GM12891 (cell line): ENCODE measurements at regions not wholly inside any gene's neighbourhood (a gene's known extent, or its start where the extent isn't known, plus 50 kb on each side); places are given as distances from the start of the nearest gene placed in this dataset.

Experiments
- DNase-seq: peaks from one replicate; pipeline ENCODE4 v3.0.0; 2011; ENCODE audit warnings: low spot score; ENCODE audit not compliant: insufficient read length
- FAIRE-seq: peaks from 2 replicates; lab custom pipeline; 2011; peaks lifted over from hg19 to GRCh38; lab: Jason Lieb, UNC
- PAX5 ChIP-seq: IDR thresholded peaks from 2 replicates; pipeline ENCODE4 v1.6.1; 2011; ENCODE audit warnings: low read length, moderate library complexity, mild to moderate bottlenecking; ENCODE audit not compliant: insufficient read depth, severe bottlenecking
- POLR2A ChIP-seq: IDR thresholded peaks from 2 replicates; pipeline ENCODE4 v1.6.1; 2011; ENCODE audit warnings: low read depth, low read length, control low read depth
- POLR2AphosphoS5 ChIP-seq: IDR thresholded peaks from 2 replicates; pipeline ENCODE4 v1.6.1; 2011; ENCODE audit warnings: low read depth, low read length, control low read depth
- POU2F2 ChIP-seq: IDR thresholded peaks from 2 replicates; pipeline ENCODE4 v1.6.1; 2011; ENCODE audit warnings: low read depth, mild to moderate bottlenecking, control low read depth, low read length, moderate library complexity
- SPI1 ChIP-seq: IDR thresholded peaks from 2 replicates; pipeline ENCODE4 v1.6.1; 2011; ENCODE audit warnings: low read depth, low read length, control low read depth
- TAF1 ChIP-seq: IDR thresholded peaks from 2 replicates; pipeline ENCODE4 v1.6.1; 2011; ENCODE audit warnings: low read depth, low read length, control low read depth

- TF ChIP-seq PAX5 (no peak), TAF1 (no peak), SPI1 (no peak), POLR2AphosphoS5 (no peak), POU2F2 (no peak), POLR2A (no peak)
- no peak for DNase-seq
- FAIRE-seq: no peak
Measured at GRCh38 chr13:30037306-30037705, 186.9 kb upstream of the UBL3 start.

- FAIRE-seq: no peak
- DNase-seq: no peak
- no peak for TF ChIP-seq TAF1
- no peak for TF ChIP-seq POU2F2
- no peak for TF ChIP-seq SPI1
- TF ChIP-seq POLR2AphosphoS5: no peak
- no peak for TF ChIP-seq POLR2A
- no peak for TF ChIP-seq PAX5
Measured at GRCh38 chr13:30034458-30034795, 184.0 kb upstream of the UBL3 start.

- DNase-seq (no peak), FAIRE-seq (no peak)
- TF ChIP-seq POLR2AphosphoS5 (no peak), PAX5 (no peak), POU2F2 (no peak), TAF1 (no peak), POLR2A (no peak), SPI1 (no peak)
Measured at GRCh38 chr13:30033681-30034457, 183.5 kb upstream of the UBL3 start.

GRCh38 chr13:30032263-30032662, 181.8 kb upstream of the UBL3 start:
- no peak for TF ChIP-seq TAF1
- no peak for TF ChIP-seq SPI1
- no peak for TF ChIP-seq POLR2AphosphoS5
- no peak for TF ChIP-seq PAX5
- TF ChIP-seq POLR2A: no peak
- no peak for TF ChIP-seq POU2F2
- DNase-seq: no peak
- FAIRE-seq: no peak

DNA sequence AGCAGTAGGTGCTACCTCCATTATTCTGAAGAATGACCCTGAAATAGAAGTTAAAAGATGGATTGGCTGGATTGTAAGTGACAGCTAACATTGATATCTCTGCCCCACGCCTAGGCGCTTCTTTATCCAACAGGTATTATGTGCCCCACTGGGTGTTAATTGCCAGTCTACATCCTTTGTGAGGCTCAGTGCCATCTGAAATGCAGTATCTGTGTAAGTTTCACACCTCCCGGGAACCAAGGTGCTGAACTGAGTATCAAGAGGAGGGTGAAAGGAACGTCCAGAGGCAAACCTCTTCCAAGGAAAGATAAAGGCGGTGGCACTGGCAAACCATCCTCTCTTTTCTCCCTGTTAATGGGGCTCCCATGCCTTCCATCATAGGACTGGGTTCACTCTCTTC, 181.1 kb upstream of the UBL3 start:
- DNase-seq (no peak), FAIRE-seq (no peak)
- no peak for TF ChIP-seq POLR2A
- no peak for TF ChIP-seq POLR2AphosphoS5
- no peak for TF ChIP-seq SPI1
- TF ChIP-seq TAF1: no peak
- TF ChIP-seq PAX5: no peak
- no peak for TF ChIP-seq POU2F2

DNA sequence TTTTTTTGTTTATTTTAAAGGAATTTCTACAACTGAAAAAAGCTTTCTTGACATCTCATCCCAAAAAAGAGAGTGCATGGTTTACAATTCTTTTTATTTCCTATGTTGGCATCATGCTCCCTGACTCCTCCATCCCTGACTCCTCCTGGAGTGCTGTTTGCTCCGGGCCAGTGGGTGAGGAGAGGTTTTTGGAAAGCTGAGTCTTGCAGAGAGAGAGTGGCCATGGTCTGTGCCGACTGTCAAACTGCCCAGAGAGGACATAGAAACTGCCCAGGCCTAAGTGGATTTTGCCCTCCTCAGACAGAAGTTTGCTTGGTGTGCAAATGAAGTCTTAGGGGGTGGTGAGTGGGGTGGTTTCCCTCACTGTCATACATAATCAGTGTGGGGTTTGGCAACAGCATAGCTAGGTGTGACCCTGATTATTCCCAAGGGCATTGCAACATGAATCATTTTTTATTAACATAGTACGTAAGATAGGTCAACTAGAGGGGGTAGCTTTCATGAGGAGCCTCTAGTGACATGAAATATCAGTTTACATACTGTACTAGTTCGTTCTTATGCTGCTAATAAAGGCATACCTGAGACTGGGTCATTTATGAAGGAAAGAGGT, 179.8 kb upstream of the UBL3 start:
- FAIRE-seq: no peak
- TF ChIP-seq POLR2AphosphoS5: no peak
- no peak for TF ChIP-seq TAF1
- no peak for TF ChIP-seq POLR2A
- no peak for TF ChIP-seq PAX5
- no peak for TF ChIP-seq SPI1
- TF ChIP-seq POU2F2: no peak
- DNase-seq: no peak

DNA sequence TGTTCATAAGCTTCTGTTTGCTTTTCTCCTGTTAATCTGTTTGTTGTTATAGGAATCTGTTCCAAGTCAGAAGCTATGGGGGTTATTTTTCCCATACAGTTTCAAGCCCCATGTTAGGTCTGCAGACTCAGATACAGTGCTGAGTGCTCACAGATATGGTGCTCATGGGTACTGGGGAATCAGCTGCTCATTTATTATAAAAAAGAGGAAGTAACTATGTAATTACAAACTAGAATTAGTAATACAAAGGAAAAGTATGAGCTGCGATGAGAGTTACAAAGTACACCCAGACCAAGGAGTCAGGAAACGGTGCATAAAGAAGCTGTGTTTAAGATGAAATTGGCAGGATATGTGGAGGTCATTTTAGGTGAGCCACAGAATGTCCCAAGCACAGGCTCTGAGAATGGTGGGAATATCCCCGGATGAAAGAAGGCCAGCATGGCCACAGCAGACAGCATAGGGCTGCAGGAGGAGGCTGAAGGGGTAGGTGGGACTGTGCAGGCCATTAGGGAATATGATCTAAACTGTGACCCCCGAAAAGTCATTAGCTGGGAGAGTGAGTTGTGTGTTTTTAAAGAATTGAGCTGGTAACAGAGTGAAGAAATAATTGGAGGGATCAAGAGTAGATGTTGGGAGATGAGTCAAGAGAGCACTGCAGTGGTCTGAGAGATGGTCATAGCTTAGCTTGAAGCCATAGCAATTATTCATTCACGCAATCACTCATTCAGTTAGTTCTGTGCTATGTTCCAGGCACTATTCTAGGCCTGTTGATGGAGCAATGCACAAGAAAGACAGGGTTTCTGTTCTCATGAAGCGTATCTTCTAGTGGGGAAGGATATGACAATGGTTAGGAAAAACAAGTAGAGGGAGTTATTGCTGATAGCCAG, 177.4 kb upstream of the UBL3 start:
- FAIRE-seq (no peak), DNase-seq (no peak)
- TF ChIP-seq POU2F2: no peak

DNA sequence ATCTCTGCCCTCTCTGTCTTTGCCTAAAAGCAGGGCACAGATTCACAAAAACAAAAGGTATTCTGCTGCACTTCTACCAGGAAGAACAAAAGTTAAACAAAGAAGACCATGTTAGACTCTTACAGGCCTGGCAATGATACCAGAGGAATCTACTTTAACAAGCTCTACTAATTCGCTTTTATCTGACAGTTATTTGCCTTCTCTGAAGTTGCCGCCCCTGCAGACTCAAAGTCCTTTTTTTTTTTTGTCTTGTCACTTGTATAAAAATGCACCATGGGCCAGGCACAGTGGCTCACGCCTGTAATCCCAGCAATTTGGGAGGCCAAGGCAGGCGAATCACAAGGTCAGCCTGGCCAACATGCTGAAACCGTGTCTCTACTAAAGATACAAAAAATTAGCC, 176.5 kb upstream of the UBL3 start:
- no peak for FAIRE-seq
- TF ChIP-seq PAX5: no peak
- TF ChIP-seq SPI1: no peak
- TF ChIP-seq POU2F2: no peak
- TF ChIP-seq POLR2A: no peak
- no peak for TF ChIP-seq POLR2AphosphoS5
- no peak for TF ChIP-seq TAF1
- no peak for DNase-seq

DNA sequence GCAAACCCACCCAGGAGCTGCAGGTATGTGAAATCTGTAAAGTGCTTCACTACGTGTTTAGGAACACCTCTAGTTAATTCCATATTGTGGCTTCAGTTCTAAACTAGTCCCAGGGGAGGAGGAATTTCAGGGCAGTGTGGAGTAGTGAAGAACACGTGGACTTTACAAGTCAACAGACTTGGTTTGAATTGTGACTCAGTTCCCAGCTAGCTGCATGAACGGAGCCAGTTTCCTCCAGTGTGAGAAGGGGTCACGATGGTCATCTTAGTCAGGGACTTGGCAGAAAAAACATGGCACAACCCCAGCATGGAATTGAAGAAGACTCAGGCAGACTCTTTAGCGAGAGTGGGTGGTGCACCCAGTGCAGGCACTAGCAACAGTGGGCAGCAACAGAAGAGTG, 175.7 kb upstream of the UBL3 start:
- TF ChIP-seq PAX5: no peak
- no peak for TF ChIP-seq SPI1
- TF ChIP-seq POU2F2: no peak
- no peak for TF ChIP-seq POLR2A
- TF ChIP-seq TAF1: no peak
- TF ChIP-seq POLR2AphosphoS5: no peak
- FAIRE-seq (no peak), DNase-seq (no peak)
